Dedifferentiated amniotic fluid mesenchymal stem cell (primary cell): ENCODE measurements at regions not wholly inside any gene's neighbourhood (a gene's known extent, or its start where the extent isn't known, plus 50 kb on each side); places are given as distances from the start of the nearest gene placed in this dataset.

ENCODE experiments used
- DNase-seq: peaks from one replicate; pipeline ENCODE4 v3.0.0-alpha.2; 2016; ENCODE audit errors: extremely low spot score

- DNase-seq = no peak
Observed at GRCh38 chr2:65842104-65842503, 409.7 kb upstream of the SPRED2 start.

- no peak for DNase-seq
Observed at GRCh38 chr2:65835975-65836549, 403.7 kb upstream of the SPRED2 start.

- DNase-seq = no peak
Observed at GRCh38 chr2:65834771-65835475, 402.5 kb upstream of the SPRED2 start.

- no peak for DNase-seq
Observed at GRCh38 chr2:65834062-65834461, 401.7 kb upstream of the SPRED2 start.

GRCh38 chr2:65831509-65831908, 399.1 kb upstream of the SPRED2 start:
- no peak for DNase-seq

- no peak for DNase-seq
Observed at GRCh38 chr2:65826567-65826966, 394.2 kb upstream of the SPRED2 start.

GRCh38 chr2:65823511-65823910, 391.1 kb upstream of the SPRED2 start:
- no peak for DNase-seq

GRCh38 chr2:65820454-65820853, 388.1 kb upstream of the SPRED2 start:
- DNase-seq = no peak

GRCh38 chr2:65819963-65820362, 387.6 kb upstream of the SPRED2 start:
- DNase-seq = no peak

GRCh38 chr2:65818873-65819451, 386.6 kb upstream of the SPRED2 start:
- DNase-seq = no peak

- DNase-seq = no peak
Observed at GRCh38 chr2:65813631-65814173, 381.3 kb upstream of the SPRED2 start.

- no peak for DNase-seq
Observed at GRCh38 chr2:65812887-65813286, 380.5 kb upstream of the SPRED2 start.

- no peak for DNase-seq
Observed at GRCh38 chr2:65807942-65808341, 375.5 kb upstream of the SPRED2 start.

GRCh38 chr2:65804777-65805176, 372.4 kb upstream of the SPRED2 start:
- no peak for DNase-seq

GRCh38 chr2:65802298-65802942, 370.0 kb upstream of the SPRED2 start:
- DNase-seq = no peak

- DNase-seq = no peak
Observed at GRCh38 chr2:65800998-65801397, 368.6 kb upstream of the SPRED2 start.

- no peak for DNase-seq
Observed at GRCh38 chr2:65799141-65799854, 366.9 kb upstream of the SPRED2 start.

GRCh38 chr2:65798641-65799040, 366.2 kb upstream of the SPRED2 start:
- DNase-seq = no peak

GRCh38 chr2:65794994-65795393, 362.6 kb upstream of the SPRED2 start:
- no peak for DNase-seq

- DNase-seq = no peak
Observed at GRCh38 chr2:65791404-65791975, 359.1 kb upstream of the SPRED2 start.

- DNase-seq = no peak
Observed at GRCh38 chr2:65790676-65790935, 358.2 kb upstream of the SPRED2 start.
